Medulla oblongata (tissue), 1 donor: ENCODE measurements at regions not wholly inside any gene's neighbourhood (a gene's known extent, or its start where the extent isn't known, plus 50 kb on each side); places are given as distances from the start of the nearest gene placed in this dataset.
"Not testable (repeated sequence)": the region's sequence is repeated elsewhere in the genome, so short reads cannot be mapped to it uniquely, and the experiment has no call there.

Experiments
- DNase-seq: peaks from one replicate; pipeline ENCODE4 v3.0.0-alpha.2; 2015; ENCODE audit errors: extremely low spot score

DNA sequence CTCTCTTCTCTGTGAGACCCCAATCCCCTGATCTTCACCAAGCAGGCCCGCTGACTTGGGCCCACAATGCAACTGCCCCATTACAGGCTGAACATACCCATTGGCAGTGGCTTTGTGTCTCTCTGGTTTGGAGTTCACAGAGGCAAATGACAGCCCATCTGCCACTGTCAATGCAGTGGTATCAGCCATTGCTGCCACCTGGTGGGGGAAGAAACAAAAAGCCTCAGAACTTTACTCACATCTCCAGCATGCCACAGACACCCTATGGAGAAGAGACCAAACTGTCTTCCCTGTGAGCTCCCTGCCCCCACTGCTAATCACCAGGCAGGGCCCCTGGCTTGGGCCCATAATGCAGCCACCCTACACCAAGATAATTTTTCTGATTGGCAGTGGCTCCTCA is 729.3 kb upstream of the ACTRT1 start:
- peak; percentile 4 for DNase-seq

DNA sequence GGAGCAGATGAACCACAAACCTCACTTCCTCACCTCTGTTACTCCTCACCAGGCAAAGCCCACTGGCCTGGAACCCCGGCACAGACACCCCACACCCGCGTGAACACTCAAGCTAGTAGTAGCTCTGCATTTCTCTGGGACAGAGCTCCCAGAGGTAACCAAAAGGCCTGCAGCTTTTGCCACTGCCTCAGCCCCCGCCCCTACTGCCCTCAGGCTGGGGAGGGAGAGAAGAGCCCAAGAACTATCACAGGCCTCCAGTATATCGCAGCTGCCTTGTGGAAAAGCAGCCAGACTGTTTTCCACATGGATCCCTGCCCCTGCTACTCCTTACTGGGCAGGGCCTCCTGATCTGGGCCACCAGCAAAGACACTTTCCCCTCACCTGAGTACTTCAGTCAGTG is 728.7 kb upstream of the ACTRT1 start:
- DNase-seq: no peak

DNA sequence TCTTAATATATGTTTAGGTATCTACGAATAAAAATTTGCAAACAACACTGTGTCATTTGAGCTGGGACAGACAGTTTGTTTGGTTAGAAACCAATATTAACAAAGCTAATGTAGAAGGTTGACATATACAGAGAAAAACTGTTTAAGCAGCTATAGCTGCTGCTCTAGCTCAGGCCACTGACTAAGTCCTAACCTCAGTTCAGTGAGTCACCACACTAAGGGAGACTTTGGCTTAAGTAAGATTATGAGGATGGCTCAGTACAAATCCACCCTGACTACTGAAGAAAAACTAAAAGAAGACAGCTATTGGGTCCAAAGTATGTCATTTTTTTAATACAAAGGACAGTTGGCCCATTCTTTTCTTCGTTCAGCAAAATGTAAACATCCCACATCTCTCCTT is 717.3 kb upstream of the ACTRT1 start:
- no peak for DNase-seq

DNA sequence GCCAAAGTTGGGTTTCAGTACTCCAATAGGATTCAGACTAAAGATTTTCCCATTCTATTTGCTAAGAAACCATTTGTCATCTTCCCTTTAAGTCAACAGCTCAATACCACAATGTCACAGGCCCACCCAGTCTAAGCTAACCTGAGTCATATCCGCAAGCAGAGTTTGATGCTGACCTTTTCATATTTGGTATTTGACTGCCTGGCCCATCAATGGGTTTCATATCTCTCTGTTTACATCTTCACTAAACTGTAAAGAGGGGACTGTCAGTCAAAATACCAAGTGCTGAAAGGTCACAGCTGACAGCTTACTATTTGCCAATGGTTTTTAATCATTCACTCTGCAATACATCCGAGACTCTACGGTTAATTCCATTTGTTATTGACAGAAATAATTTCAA is 707.5 kb upstream of the ACTRT1 start:
- no peak for DNase-seq

DNA sequence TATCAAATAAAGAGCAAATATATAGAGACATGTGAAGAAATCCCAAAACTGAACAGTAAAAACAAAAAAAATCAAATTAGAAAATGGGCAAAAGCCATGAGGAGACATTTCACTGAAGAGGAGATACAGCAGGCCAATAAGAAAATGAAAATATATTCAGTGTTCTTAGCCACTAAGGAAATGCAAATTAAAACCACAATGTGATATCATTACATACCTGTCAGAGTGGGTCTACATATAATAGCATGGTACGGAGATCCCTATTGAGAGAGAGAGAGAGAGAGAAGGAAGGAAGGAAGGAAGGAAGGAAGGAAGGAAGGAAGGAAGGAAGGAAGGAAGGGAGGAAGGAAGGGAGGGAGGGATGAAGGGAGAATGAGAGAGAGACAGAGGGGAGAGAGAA is 707.0 kb upstream of the ACTRT1 start:
- DNase-seq: no peak

DNA sequence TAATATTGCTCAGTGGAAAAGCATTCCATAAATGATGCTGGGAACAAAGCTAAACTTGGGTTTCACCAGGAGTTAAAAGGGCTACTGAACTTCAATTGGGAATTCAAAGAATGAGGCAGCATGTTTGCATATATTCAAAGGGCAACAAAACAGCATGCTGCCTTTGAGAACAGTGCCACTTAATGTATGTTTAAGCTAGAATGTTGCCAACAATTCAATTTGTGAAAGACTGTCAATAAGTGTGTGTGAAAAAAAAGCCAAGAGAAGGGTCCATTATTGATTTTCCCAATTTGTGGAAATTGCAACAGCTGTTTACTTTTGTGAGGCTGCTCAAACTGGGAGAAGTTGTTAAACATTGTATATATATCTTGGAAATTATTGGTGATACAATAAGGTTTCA is 701.9 kb upstream of the ACTRT1 start:
- DNase-seq: no peak

DNA sequence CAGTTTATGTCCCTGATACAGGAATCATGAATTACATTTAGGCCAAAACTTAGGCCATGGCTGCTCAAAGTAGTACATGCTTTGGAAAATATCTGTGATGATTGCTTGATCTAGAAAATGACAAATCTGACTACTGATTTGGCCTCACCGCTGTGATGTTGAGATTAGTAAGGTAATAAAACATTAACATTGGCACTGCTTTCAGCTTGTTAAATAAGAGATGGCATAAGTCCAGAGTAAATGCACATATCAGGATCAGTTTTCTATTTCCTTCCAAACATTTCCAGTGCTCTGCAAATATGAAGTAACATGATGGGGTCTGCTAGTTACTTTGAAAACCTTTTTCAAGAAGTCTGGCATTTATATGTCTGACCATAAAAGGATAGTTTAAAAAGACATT is 687.3 kb upstream of the ACTRT1 start:
- no peak for DNase-seq

DNA sequence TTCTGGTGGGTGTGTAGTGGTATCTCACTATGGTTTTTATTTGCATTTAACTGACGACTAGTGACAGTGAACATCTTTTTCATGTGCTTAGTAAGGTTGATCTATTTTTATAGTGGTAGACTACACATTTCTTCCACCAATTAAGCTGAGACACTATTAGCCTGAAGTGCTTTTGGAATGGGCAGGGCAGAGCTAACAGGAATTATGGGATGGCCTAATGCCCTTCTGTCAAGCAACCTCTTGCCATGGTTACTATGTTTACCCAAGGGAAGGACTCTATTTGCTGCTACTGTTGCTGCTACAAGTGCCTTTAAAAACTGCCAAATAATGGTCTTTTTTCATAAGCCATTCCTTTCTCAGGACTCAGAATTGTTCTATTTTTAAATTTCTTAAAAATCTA is 676.7 kb upstream of the ACTRT1 start:
- DNase-seq: no peak

DNA sequence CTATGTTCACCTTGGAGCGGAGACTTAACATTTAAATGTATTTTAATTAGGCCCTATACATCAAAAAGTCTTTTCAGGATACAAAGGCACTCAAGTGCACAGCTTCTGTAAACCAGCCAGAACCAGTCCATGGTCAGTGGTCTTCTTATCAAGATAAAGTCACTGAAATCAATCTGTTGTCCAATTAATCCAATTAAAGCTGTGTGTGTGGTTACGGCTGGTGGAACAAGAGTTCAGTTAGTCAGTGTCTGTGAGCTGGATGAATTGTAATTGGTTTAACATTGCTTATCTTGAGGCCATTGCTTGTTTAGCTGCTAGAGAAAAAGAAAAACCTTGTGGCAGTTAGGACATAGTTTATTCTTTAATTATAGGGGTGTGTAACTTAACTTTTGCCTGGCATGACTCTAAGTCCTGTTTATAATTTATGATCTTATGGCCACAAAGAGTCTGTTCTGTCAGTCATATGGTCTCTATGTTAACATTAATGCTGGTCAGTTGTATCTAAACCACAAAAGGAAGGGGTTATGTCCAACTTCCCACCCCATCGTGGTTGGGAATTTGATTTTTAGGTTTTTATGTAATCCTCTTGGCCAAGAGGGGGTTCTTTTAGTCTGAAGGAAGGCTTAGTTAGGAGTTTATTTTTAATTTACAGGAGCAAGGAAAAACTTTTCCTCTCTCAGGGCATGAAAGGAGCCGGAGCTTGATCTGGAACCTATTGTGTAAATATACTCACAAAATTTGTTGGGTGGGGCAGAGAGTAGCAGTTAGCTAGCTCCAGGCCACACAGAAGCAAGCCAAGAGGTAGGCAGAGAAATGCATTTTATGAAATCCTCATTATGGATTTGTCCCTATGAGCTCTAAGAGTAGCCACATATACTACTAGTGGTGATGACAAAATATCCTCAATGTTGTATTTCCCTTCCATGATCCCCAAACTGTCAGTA is 665.7 kb upstream of the ACTRT1 start:
- no peak for DNase-seq

DNA sequence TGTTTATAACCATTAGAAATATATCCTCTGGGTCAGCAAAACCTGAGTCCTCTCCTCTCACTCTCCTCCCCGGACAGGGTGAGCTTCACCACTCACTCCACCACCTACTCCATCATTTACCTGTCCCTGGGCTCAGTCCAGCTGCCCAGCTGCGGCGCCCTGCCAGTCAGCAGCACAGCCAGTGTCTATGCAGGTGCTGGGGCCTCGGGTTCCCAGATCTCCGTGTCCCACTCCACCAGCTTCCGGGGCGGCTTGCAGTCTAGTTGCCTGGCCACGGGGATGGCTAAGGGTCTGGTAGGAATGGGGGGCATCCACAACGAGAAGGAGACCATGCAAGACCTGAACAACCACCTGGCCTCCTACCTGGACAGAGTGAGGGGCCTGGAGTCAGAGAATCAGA is 662.2 kb upstream of the ACTRT1 start:
- no peak for DNase-seq

DNA sequence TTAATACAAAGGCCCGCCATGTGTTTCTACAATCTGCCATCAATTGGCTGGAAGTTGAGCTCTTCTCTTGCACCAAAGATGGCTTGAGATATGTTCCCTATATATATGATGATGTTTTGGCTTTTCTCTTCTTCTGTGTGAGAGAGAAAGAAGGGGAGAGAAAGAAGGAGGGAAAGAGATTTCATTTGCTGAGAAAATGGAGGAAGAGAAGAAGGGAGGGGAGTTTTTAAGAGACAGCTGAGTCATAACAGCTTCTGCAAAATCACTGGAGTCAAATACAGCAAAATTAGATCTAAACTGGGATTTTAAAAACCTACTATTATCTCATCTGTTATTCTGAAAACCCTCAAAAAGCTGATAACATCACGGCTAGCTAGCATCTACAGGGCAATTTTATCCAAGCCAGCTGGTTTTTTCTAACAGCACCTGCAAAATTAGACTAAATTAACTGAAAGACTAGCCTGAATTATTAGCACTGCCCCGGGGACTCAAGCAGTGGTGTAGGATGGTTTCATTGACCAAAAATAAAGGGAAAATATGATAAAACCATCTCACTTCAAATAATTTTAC is 647.6 kb upstream of the ACTRT1 start:
- DNase-seq: no peak

DNA sequence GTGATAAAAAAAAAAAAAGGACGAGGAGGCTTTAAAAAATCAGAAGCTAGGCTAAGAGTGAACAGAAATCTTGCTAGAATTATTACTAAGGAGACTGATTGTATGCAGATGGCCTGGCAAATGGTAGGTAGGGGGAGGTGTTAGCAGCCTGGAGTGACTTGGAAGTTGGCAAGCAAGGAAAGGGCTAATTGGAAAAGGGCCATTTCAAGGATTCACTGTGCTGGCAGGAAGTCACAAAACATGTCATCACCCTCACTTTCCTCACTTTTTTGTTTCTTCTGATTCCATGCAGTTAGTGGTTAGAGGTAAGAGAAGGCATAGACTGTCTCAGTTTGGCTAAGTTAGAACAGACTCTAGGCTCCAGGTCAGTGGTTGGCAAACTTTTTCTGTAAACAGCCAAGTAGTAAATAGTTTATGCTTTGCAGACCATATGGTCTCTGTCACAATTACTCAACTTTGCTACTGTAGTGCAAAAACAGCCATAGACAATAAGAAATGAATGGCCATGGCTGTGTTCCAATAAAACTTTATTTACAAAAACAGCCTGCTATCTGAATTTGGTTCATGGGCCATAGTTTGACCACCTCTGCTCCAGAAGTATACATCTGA is 646.5 kb upstream of the ACTRT1 start:
- no peak for DNase-seq

DNA sequence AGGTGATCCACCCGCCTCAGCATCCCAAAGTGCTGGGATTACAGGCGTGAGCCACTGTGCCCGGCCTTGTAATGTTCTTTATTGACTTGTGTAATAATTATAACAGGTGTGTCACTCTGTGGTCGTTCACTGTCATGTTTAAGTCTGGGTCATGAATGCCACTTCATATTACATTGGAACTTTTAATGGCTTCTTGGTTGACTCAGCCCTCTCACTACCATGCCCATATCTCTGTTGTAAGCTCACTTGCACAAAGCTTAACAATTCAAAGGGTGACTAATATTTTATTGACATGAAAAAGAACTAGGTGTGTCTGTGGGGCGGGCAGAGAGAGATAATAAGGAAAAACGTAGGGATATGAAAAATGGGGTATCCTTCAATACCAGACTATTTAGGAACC is 639.7 kb upstream of the ACTRT1 start:
- no peak for DNase-seq

DNA sequence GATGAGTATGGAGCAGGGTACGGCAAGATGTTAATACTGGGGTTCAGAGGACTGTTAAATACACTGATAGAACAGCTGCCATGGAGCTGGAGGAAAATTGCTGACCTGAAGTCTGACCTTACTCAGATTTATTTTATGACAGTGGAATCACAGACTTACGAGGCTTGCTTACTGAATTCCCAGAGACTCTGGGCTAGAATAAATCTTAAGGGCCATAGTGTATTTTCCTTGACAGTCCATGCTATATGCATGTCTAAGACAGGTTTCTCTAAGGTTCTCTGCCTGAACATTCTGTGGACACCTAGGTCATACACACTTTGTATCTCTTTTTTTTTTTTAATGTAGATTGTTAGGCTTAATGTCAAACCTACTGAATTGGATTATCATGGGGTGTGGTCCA is 633.2 kb upstream of the ACTRT1 start:
- DNase-seq: no peak

DNA sequence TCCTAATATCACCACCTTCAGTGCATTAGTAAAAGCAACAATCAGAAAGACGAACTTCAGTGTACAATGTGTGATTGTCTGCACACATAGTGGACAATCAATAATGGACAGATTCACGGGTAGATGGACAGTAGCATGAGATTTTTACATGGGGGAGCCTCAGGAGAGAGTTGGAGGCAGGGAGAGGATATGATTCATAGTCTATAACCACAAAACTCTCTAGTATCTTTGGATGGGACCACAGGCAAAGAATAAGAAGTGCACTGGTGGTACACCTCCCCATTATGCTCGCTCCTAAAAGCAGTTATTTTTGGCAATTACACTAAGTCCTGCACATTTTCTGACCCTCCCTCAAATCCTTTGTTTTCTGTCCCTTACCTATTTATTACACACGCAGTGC is 624.4 kb upstream of the ACTRT1 start:
- DNase-seq: no peak

DNA sequence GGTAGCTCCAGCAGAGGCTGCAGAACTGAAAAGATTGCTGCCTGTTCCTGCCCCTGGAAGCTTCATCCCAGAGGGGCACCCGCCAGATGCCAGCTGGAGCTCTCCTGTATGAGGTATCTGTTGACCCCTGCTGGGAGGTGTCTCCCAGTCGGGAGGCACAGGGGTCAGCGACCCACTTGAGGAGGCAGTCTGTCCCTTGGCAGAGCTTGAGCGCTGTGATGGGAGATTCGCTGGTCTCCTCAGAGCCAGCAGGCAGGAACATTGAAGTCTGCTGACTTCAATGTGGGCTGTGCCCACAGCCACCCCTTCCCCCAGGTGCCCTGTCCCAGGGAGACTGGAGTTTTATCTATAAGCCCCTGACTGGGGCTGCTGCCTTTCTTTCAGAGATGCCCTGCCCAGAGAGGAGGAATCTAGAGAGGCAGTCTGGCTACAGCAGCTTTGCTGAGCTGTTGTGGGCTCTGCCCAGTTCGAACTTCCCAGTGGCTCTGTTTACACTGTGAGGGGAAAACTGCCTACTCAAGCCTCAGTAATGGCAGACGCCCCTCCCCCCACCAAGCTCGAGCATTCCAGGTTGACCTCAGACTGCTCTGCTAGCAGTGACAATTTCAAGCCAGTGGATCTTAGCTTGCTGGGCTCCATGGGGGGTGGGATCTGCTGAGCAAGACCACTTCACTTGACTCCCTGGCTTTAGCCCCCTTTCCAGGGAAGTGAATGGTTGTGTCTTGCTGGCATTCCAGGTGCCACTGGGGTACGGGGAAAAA is 622.3 kb upstream of the ACTRT1 start:
- not testable (repeated sequence) for DNase-seq

DNA sequence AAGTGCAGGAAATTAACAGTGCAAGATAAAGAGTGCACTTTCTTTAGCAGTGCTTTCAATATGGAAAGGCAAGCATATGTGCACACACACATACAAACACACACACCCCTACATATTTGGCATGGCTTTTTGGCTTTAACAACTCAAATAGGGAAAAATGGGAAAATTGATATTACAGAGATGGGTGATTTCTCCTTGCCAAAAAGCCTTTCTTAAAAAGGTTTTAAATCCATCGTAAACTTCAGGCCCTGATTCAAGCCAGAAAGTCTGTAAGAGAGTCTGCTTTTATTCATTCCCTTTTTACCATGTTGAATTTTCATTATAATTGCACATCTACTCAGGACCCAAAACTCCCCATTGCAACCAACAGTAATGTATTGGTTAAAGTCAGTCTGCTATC is 612.0 kb upstream of the ACTRT1 start:
- no peak for DNase-seq

DNA sequence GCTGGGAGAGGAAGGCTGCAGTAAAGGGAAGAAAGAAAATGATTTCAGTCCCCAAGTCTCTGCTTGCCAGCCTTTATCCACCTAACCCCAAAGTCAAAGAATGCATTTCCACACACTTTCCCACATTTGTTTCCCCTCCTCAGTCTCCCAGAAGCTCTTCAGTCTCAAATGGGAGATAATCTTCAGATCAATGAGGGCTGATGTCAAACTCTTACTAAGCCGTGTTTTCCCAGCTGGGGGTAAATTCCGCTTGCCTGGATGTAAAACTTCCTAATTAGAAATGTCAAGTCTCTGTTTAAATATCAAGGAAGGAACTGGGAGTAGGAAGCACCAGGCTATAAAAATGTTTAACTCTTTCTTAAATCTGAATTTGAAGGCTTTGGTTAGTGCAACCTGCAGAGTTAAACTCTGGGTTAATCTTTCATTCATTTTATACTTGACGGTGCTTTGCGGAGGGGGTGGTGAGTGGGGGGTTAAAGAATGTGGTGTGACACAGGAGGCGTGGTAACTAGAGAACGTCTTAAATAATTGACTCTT is 601.4 kb upstream of the ACTRT1 start:
- no peak for DNase-seq

DNA sequence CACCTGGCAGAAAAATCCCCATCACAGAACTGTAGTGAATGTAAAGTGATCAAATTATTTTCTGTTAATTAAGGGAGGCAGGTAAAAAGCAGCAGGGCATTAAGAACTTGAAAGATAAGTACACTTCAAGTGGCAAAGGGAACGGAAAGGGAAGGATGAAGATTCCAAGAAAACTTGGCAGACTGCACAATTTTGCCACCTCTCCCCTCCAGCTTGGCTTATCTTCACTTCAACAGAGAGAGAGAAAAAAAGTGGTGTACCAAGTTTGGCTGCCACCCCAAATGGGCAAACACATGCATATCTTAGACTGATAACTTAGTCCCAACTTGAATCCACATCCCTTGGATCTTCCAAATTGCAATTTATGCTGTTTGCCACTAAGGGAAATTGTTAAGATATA is 598.1 kb upstream of the ACTRT1 start:
- DNase-seq: no peak

DNA sequence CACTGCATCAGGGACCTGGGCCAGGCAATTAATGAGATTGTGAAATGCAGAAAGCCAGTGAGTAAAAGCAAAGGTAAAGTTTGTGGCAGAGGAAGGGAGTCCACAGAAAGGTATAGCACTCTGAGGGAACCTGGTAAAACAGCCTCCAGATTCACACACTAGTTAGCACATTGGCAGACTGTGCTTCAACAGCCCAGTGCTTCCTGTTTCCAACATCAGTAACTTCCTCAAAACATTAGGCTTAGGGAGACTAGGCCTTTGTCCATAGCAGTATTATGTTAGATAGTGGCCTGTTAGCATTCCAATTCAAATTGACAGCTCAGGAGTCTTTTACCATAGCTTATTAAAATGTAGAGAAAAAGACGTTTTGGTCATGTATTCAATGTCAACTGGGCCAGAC is 582.6 kb upstream of the ACTRT1 start:
- DNase-seq: no peak

DNA sequence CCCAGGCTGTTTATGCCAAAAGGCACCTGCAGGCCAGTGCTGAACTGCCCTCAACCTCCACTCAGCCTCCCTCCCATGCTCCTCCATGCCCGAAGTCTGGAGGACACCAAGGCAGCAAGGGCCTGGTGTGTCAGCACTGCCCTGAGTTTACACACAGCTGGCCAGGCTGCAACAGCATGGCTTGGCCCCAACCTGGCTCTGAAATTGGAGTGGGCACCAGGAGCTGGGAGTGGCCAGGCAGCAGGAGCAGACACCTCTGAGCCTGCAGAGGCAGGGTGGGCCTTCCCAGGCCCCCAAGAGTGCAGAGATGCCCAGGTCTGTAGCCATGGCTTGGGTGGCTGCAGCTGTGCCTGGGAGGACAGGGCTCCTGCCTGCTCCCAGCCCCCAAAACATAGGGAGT is 571.2 kb upstream of the ACTRT1 start:
- no peak for DNase-seq

DNA sequence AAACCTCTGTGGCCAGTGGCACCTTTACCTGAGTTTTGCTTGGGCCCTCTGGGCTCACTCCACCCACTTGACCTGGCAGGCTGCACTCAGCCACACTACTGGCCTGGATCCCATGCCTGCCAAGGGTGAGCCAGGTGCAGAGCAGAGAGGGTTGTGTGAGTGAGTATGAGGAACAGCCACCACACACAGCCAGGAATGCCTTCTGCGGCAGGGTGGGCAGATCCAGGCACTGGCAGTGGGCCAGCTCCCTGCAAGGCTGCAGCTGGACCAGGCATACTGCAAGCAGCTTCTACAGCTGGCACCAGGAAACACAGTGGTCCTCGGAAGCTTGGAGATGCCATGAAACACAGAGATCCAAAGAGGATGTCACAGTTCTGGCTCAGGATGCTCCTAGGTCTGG is 570.1 kb upstream of the ACTRT1 start:
- DNase-seq: no peak
